Right lobe of liver (tissue), 4 donors: ENCODE measurements at regions not wholly inside any gene's neighbourhood (a gene's known extent, or its start where the extent isn't known, plus 50 kb on each side); places are given as distances from the start of the nearest gene placed in this dataset.

Source experiments
- POLR2A ChIP-seq: fragments of 450-650 bp; IDR thresholded peaks from one replicate; pipeline ENCODE4 v1.6.1; 2017; ENCODE audit warnings: antibody characterized with exemption, mild to moderate bottlenecking
- TF ChIP-seq, protein P1 (sequence below), 4 donors: fragments of 200-600 bp in 3 of 4; fragments of 450-650 bp in 1 of 4; IDR thresholded peaks; one replicate each; pipeline versions ENCODE4 v1.5.1 to v1.8.0; 2016 to 2022; ENCODE audit warnings: antibody characterized with exemption in 4 of 4, mild to moderate bottlenecking in 2 of 4
- donor health status: DM: no; HTN: no; CAD: no.
- donor health status: DM: no; HTN: no; CAD: no.
- donor health status: DM: no; HTN: yes; CAD: no.

DNA sequence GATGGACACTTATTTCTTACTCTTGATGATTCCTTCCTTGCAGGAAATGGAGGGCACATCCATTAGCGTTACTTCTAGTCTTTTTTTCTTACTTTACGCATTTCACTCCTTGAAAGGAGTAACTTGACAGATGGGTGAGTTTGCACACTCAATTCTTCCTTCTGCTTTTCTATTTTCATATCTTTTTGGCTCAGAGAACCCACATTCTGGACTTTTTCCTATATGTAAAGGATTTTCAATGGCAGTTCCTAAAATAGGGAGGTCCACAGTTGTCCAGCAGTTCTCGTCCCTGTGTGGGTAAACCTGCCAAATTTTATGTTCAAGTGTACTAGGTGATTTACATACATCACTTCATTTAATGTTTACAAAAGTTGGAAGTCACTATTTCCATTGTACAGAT lies 440.0 kb upstream of the KIRREL3 start:
- TF ChIP-seq, protein P1, sequence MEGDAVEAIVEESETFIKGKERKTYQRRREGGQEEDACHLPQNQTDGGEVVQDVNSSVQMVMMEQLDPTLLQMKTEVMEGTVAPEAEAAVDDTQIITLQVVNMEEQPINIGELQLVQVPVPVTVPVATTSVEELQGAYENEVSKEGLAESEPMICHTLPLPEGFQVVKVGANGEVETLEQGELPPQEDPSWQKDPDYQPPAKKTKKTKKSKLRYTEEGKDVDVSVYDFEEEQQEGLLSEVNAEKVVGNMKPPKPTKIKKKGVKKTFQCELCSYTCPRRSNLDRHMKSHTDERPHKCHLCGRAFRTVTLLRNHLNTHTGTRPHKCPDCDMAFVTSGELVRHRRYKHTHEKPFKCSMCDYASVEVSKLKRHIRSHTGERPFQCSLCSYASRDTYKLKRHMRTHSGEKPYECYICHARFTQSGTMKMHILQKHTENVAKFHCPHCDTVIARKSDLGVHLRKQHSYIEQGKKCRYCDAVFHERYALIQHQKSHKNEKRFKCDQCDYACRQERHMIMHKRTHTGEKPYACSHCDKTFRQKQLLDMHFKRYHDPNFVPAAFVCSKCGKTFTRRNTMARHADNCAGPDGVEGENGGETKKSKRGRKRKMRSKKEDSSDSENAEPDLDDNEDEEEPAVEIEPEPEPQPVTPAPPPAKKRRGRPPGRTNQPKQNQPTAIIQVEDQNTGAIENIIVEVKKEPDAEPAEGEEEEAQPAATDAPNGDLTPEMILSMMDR (IDR thresholded peaks at IDR 0.05), result no peak
- TF ChIP-seq POLR2A, result no peak
